NCI-H345 (cell line): ENCODE measurements at regions not wholly inside any gene's neighbourhood (a gene's known extent, or its start where the extent isn't known, plus 50 kb on each side); places are given as distances from the start of the nearest gene placed in this dataset.

ENCODE experiments used
- DNase-seq: peaks from one replicate; lab custom pipeline; 2025; lab: John Stamatoyannopoulos, UW

- DNase-seq: no peak
Observed at GRCh38 chr7:35536396-35536826, 158.5 kb downstream of the HERPUD2 start.

GRCh38 chr7:35533902-35534301 lies 161.0 kb downstream of the HERPUD2 start:
- DNase-seq: no peak

DNA sequence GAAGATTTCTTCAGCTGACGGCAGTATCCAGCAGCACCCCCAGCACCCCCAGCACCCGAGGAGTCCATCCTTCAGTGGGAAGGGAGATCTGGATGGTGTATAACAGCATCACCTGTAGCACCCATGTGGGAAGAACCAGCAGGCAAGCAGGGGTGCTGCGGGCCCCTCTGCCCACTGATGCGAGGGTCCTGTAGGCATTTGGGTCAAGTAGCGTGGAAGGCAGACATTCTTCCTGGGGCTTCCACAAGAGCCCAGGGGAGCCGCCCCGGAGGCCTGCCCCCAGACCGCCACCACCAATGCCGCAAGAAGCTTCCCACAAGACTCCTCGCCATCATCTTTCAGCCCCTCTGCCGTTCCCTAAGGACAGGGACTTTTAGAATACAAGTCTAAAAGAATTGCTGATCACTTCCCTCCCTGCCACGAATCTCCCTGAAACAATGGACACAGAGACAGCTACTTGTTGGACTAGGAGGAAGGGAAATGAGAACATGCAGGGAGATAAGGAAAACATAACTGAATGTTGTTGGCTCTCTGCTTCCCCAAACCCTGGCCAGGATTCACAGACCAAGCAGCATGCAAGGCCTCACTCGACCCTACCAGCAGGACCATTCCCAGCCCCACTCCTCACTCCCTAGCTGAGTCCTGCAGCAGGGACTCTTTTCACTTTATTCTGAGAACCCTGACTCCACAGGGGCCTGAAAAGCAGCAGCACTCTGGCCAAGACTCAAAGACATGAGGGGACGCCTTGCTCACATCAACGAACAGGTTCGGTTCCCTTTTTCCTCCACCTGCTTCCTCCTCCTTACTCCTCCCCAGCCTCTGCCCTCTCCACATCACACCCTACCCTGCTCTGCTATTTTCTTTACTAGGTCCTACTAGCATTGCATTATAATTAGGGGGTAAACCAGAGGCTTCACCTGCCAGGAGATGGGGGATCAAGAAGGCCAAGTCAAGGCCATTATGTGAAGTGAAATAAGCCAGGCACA lies 164.5 kb downstream of the HERPUD2 start:
- no peak for DNase-seq

DNA sequence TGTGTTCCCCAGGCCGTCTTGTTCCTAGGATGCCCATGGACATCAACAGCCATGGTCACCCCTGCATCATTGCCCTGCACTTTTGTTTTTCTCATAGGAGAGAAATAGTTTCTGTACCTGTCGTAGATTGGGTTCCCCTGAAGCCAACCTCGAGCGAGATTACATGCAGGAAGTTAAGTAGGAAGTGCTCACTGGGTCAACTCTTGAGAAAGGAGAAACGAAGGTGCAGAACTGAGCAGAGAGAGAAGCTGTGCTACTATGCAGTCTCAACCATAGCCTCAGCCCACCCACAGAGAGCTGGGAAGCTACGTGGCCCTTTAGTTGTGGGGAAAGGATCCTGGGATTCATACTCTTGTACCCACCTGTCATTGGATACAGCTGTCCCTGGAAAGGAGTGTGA lies 165.2 kb downstream of the HERPUD2 start:
- DNase-seq: no peak

GRCh38 chr7:35528381-35528977 lies 166.5 kb downstream of the HERPUD2 start:
- no peak for DNase-seq

GRCh38 chr7:35526645-35527044 lies 168.3 kb downstream of the HERPUD2 start:
- no peak for DNase-seq

DNA sequence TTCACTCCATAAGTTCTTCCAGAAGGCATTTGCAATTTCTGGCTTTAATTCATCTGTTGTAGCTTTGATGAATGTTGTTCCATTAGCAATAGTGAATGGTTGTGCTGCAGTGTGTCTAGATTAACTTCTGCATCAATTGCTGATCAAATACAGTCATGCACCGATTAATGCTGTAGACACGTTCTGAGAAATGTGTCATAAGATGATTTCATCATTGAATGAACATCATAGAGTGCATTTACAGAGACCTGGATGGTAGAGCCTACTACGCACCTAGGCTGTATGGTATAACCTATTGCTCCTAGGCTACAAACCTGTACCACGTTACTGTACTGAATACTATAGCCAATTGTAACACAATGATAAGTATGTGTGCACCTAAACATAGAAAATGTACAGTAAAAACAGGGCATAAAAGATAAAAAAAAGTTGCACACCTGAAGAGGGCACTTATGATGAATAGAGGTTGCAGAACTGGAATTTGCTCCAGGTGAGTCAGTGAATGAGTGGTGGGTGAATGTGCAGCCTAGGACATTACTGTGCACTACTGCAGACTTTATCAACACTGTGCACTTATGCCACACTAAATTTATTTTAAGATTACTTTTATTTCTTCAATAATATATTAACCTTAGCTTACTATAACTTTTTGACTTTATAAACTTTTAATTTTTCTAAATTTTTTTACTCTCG lies 170.7 kb downstream of the HERPUD2 start:
- DNase-seq: no peak

GRCh38 chr7:35523292-35523691 lies 171.6 kb downstream of the HERPUD2 start:
- no peak for DNase-seq

GRCh38 chr7:35522697-35523096 lies 172.2 kb downstream of the HERPUD2 start:
- DNase-seq: no peak

DNA sequence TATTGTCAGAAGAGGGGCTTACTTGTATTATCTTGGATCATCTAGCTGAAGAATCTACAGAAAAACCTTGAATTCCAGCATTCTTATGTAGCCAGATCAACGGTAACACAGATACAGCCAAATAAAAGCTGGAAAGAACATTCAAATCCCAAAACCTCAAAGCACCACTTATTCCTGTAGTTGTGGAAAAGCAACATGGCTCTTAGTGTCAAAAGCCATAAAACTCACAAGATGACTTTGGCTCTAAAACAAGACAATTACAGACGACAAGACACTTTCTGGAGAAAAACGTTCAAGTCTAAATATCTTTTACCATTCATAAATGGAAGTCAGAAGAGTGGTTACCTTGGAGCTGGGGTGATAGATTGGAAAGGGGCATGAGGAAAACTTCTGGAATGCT lies 173.0 kb downstream of the HERPUD2 start:
- no peak for DNase-seq

GRCh38 chr7:35520810-35521625 lies 173.9 kb downstream of the HERPUD2 start:
- no peak for DNase-seq

DNA sequence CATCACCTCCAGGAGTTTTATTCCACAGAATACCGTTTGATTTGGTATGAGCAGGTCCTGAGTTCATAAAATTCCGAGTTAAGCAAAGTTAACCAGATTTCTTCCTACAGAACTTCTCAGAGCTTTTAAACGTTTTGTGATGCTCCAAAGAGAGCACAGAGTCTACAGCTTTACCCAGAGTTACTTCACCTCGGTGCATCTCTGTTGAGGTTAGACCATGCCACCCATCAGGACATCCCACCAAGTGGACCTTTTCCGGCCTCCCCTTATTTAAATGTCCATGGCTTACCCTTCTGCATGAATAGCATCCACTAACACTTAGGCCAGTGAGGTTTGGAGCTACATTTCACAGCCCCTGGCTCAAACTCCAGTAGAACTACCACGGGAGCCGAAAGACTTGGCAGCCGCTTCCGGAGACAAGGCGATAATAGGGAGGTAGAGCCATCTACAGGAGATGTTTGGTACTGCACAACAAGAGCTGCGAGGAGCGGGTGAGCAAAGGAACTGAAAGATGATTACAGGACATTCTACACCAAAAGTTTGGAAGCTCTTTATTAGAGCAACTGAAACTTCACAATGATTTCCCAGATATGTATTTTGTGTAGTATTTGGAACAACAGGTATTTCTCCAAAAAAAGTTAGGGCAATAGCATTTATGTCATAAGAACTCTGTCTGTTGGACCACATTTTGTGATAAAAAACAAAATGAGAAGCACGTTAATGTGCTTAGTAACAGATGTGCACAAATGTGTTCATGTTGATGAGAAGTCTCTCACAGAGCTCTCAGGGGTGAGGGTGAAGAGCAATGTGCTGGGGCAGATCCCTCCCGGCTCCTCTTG lies 174.7 kb downstream of the HERPUD2 start:
- peak; percentile 79 for DNase-seq

DNA sequence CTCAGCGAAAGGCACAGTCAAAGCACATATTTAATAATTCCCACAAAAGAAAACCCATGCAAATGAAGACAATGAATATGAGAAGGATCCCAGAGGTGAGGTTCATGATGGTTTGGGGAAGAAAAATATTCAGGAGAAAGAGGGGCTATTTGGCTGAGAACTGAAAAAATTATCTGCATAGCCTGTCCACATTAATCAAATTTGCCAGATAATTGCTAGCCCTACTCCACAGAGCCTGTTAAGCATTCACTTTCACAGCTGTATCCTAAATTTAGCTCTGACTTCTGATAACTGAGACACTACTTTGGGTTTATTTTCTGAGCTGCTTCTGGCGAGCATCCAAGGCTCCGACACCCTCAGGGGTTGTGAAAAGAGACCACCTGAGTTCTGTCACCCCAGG lies 176.2 kb downstream of the HERPUD2 start:
- DNase-seq: no peak

DNA sequence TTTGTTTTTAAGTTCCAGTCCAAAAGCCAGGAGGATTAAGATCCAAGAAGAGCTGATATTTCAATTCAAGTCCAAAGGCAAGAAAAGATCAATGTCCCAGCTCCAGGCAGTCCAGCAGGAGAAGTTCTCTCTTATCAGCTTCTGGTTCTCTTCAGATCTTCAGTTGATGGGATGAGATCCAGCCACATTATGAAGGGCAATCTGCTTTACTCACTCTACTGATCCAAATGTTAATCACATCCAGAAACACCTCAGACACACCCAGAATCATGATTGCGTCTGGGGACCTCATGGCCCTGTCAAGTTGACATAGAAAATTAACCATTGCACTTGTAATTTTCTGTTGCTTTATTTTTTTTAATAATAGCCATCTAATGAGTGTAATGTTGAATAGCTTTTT lies 178.4 kb downstream of the HERPUD2 start:
- DNase-seq: no peak

GRCh38 chr7:35513828-35514227 lies 181.1 kb downstream of the HERPUD2 start:
- no peak for DNase-seq

DNA sequence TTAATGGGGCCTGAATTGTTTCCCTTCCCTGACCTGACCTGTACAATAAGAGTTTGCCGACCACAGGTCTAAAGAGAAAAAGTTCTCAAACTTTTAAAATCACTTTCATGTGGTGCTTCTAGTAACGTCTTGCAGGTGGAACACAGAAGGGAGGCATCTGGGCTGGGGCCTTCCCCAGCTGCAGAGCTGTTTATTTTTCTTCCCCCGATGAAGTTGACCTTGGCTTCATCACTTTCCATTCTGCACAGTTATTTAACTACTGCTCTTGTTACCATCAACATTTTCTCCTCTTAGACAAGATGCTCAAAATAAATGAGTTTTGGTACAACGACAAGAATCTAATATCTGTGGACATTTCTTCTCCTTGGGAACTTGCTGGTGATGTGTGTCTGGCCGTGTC lies 181.7 kb downstream of the HERPUD2 start:
- no peak for DNase-seq

DNA sequence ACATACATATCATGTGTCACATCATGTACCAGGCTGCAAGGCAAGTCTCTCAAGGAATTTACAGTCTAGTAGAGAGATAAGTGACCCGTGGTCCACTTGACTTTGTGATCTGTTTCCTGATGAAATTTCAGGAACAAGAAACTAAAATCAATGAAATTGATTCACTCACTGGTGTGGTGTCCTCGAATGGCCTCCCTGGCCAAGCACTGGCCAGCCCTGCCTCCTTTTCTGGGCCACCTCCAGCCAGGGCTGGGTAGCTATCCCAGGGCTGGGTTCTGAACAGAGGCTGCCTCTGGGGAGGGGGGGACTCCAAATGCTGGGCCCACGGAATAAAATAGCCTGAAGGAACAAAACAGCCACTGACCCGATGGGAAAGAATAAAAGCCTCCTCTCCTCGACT lies 182.2 kb downstream of the HERPUD2 start:
- no peak for DNase-seq

- no peak for DNase-seq
Observed at GRCh38 chr7:35508623-35509400, 186.1 kb downstream of the HERPUD2 start.

- DNase-seq: peak; percentile 66
Observed at GRCh38 chr7:35505066-35505465, 189.9 kb downstream of the HERPUD2 start.

- DNase-seq: no peak
Observed at GRCh38 chr7:35504365-35504764, 190.6 kb downstream of the HERPUD2 start.
